ENCODE measurements at regions not wholly inside any gene's neighbourhood (a gene's known extent, or its start where the extent isn't known, plus 50 kb on each side); places are given as distances from the start of the nearest gene placed in this dataset.

DNA sequence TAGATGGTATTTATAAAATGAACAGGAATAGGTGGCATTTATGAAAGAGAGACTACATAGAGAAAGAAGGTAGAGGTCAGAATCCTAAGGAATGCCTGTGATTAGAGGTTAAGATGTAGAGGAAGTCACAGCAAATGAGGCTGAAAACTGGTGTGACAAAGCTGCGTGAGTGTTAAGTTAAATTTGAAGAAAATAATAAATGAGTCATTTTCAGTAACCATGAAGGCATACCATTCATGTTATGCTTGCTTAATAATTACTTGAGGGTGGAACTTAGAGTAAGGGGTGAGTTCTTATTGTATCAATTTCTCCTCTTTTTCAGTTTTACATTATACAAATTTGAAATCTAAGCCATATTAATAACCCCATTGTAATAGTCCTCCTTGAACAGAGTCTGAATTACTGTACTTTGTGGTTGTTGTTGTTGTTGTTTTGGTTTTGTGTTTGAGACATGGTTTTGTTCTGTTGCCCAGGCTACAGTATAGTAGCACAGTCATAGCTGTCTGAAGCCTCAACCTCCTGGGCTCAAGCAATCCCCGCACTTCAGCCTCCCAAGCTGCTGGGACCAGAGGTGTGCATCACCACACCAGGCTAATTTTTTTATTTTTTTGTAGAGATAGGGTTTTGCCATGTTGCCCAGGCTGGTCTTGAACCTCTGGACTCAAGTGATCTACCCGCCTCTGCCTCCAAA, 761.5 kb downstream of the GALC start:
- DNase-seq (ENCODE audit: low spot score): no peak
- peaks cover 1% of the 10 kb centered on the region for H3K27me3 Mint-ChIP-seq (ENCODE audit: unreplicated experiment)

DNA sequence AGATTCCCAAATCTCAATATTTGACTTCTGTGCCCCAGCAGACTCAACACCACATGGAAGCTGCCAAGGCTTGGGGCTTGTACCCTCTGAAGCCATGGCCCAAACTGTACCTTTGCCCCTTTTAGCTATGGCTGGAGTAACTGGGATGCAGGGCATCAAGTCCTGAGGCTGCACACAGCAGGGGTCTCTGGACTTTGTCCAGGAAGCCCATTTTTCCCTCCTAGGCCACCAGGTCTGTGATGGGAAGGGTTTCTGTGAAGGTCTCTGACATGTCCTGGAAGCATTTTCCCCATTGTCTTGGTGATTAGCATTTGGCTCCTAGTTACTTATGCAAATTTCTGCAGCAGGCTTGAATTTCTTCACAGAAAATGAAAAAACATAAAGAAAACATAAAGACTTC, 762.3 kb downstream of the GALC start:
- H3K4me3 Mint-ChIP-seq (ENCODE audit: unreplicated experiment): no peak overlapping the region
- peaks cover 3% of the 10 kb centered on the region for H3K9me3 Mint-ChIP-seq (ENCODE audit: unreplicated experiment)
- H3K27ac Mint-ChIP-seq (ENCODE audit: unreplicated experiment): no peak overlapping the region
- peaks cover 5% of the 10 kb centered on the region for H3K36me3 Mint-ChIP-seq (ENCODE audit: low read depth, unreplicated experiment)
- TF ChIP-seq, protein P1, sequence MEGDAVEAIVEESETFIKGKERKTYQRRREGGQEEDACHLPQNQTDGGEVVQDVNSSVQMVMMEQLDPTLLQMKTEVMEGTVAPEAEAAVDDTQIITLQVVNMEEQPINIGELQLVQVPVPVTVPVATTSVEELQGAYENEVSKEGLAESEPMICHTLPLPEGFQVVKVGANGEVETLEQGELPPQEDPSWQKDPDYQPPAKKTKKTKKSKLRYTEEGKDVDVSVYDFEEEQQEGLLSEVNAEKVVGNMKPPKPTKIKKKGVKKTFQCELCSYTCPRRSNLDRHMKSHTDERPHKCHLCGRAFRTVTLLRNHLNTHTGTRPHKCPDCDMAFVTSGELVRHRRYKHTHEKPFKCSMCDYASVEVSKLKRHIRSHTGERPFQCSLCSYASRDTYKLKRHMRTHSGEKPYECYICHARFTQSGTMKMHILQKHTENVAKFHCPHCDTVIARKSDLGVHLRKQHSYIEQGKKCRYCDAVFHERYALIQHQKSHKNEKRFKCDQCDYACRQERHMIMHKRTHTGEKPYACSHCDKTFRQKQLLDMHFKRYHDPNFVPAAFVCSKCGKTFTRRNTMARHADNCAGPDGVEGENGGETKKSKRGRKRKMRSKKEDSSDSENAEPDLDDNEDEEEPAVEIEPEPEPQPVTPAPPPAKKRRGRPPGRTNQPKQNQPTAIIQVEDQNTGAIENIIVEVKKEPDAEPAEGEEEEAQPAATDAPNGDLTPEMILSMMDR (IDR thresholded peaks at IDR 0.05; ENCODE audit: unreplicated experiment): no peak
- DNase-seq (ENCODE audit: low spot score): no peak
- peaks cover 1% of the 10 kb centered on the region for H3K27me3 Mint-ChIP-seq (ENCODE audit: unreplicated experiment)
- H3K4me1 Mint-ChIP-seq (ENCODE audit: unreplicated experiment): no peaks in the 10 kb centered on the region

More for the DNA sequence above, 761.5 kb downstream of the GALC start:
- H3K9me3 Mint-ChIP-seq (ENCODE audit: unreplicated experiment): peaks cover 3% of the 10 kb centered on the region
- no peak overlapping the region for H3K27ac Mint-ChIP-seq (ENCODE audit: unreplicated experiment)
- H3K4me1 Mint-ChIP-seq (ENCODE audit: unreplicated experiment): peaks cover 3% of the 10 kb centered on the region
- H3K4me3 Mint-ChIP-seq (ENCODE audit: unreplicated experiment): no peak overlapping the region
- peaks cover 7% of the 10 kb centered on the region for H3K36me3 Mint-ChIP-seq (ENCODE audit: low read depth, unreplicated experiment)
- TF ChIP-seq, protein P1 (IDR thresholded peaks at IDR 0.05; ENCODE audit: unreplicated experiment): no peak

DNA sequence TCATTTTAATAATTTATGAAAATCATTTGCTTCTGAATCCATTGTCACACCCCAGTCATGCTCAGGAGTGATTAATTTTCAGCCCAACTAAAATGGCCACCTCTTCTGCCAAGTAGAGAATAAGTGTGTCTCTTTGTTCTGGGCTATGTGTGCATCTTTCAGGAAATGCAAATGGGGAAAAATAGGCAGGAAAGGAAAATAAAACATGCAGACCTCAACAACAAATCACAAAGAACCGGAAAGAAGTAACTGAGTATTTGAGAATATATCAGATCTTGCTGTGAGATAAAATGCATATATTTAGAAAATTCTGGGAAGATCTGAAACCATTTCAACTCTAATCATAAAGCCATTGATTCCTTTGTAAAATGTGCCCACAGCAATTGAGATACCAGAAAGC, 763.9 kb downstream of the GALC start:
- Mint-ChIP-seq H3K4me1 (ENCODE audit: unreplicated experiment) (no peaks in the 10 kb centered on the region), H3K27ac (ENCODE audit: unreplicated experiment) (no peak overlapping the region), H3K9me3 (ENCODE audit: unreplicated experiment) (peaks cover 3% of the 10 kb centered on the region), H3K36me3 (ENCODE audit: low read depth, unreplicated experiment) (peaks cover 4% of the 10 kb centered on the region), H3K27me3 (ENCODE audit: unreplicated experiment) (peaks cover 1% of the 10 kb centered on the region), H3K4me3 (ENCODE audit: unreplicated experiment) (no peak overlapping the region)
- no peak for DNase-seq (ENCODE audit: low spot score)
- TF ChIP-seq, protein P1 (IDR thresholded peaks at IDR 0.05; ENCODE audit: unreplicated experiment): no peak

DNA sequence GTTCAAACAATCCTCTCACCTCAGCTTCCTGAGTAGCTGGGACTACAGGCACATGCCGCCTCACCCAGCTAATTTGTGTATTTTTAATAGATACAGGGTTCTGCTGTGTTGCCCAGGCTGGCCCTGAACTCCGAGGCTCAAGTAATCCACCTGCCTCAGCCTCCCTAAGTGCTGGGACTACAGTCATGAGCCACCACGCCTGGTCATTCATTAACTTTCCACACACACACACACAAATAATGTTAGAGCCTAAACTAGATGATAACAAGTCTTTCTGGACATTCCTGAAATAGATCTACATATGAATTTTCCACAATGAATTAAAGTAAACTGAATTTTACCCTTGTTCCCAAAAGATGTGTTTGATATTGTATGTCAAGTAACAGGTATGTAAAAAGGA, 776.0 kb downstream of the GALC start:
- DNase-seq (ENCODE audit: low spot score): no peak
- TF ChIP-seq, protein P1 (IDR thresholded peaks at IDR 0.05; ENCODE audit: unreplicated experiment): no peak
- Mint-ChIP-seq H3K4me3 (ENCODE audit: unreplicated experiment) (no peak overlapping the region), H3K36me3 (ENCODE audit: low read depth, unreplicated experiment) (no peaks in the 10 kb centered on the region), H3K27me3 (ENCODE audit: unreplicated experiment) (no peaks in the 10 kb centered on the region), H3K9me3 (ENCODE audit: unreplicated experiment) (no peaks in the 10 kb centered on the region), H3K4me1 (ENCODE audit: unreplicated experiment) (peaks cover 5% of the 10 kb centered on the region), H3K27ac (ENCODE audit: unreplicated experiment) (no peak overlapping the region)

DNA sequence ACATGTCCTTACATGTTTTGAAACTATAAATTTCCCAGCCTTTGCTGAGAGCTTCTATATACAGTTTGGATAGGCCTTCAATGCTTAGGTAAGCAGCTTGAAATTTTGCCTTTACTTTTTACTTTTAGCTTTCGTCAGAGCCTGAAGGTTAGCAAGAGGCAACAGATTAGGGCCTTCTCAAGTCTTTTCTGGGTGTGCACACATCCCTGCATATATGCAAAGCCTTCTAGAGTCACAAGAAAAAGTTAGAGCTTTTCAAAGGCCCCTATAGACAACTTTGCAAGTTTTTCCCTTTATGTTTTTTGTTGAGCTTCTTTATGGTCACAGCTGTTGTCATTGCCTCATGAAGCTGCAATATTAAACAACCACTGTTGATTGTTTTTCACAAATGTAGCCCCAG, 778.4 kb downstream of the GALC start:
- Mint-ChIP-seq H3K36me3 (ENCODE audit: low read depth, unreplicated experiment) (no peaks in the 10 kb centered on the region), H3K27ac (ENCODE audit: unreplicated experiment) (no peak overlapping the region), H3K4me3 (ENCODE audit: unreplicated experiment) (no peak overlapping the region), H3K4me1 (ENCODE audit: unreplicated experiment) (peaks cover 5% of the 10 kb centered on the region), H3K27me3 (ENCODE audit: unreplicated experiment) (no peaks in the 10 kb centered on the region), H3K9me3 (ENCODE audit: unreplicated experiment) (no peaks in the 10 kb centered on the region)
- DNase-seq (ENCODE audit: low spot score): no peak
- TF ChIP-seq, protein P1 (IDR thresholded peaks at IDR 0.05; ENCODE audit: unreplicated experiment): no peak
